K562 (cell line): ENCODE measurements at regions not wholly inside any gene's neighbourhood (a gene's known extent, or its start where the extent isn't known, plus 50 kb on each side); places are given as distances from the start of the nearest gene placed in this dataset.

Experiments used
- ATAC-seq: fragments of 200-7000 bp; cut with Tn5 transposase; 3 replicates; pipeline ENCODE4 v1.9.1; 2020; ENCODE audit warnings: moderate library complexity
- BruUV-seq: library from RNA; stranded (reverse); fragments of 400-500 nt; replicated peaks from 2 replicates; lab custom pipeline; 2021; lab: Mats Ljungman, UMichigan
- CTCF ChIA-PET: fragments of 300-600 bp; formaldehyde crosslinking; extraction: SDS; loops from one replicate; lab custom pipeline; 2021; ENCODE audit warnings: low intra/inter-chr PET ratio; lab: Yijun Ruan, JAX
- POLR2A ChIA-PET: fragments of 300-600, 350-650 bp; sonication (Branson Sonifier 250); formaldehyde crosslinking; extraction: SDS; loops from one replicate; lab custom pipeline; 2021; ENCODE audit warnings: antibody characterized with exemption, inconsistent platforms; lab: Yijun Ruan, JAX
- DNase-seq, 4 experiments: peaks; one replicate each; pipeline versions ENCODE4 v3.0.0 to v3.0.0-alpha.2; 2011 to 2018; ENCODE audit warnings: low spot score in 3 of 4, mixed read lengths in 3 of 4; ENCODE audit errors: extremely low read depth in 1 of 4
- FAIRE-seq: peaks from 2 replicates; lab custom pipeline; 2011; peaks lifted over from hg19 to GRCh38; lab: Jason Lieb, UNC
- H2AFZ ChIP-seq: 2 replicates; pipeline ENCODE4 v1.6.0; 2011; ENCODE audit warnings: low read depth, low read length, control low read depth, inconsistent platforms
- H3K27ac ChIP-seq: fragments of 200-600 bp; 3 replicates; pipeline ENCODE4 v1.8.0; 2011; ENCODE audit warnings: low read depth, mild to moderate bottlenecking, control low read depth, inconsistent platforms, low read length, moderate library complexity, mixed read lengths; ENCODE audit errors: extremely low read depth
- H3K27me3 ChIP-seq, 2 experiments: fragments of 300-600 bp in 1 of 2; 2 replicates in 1 of 2; 3 replicates in 1 of 2; pipeline versions ENCODE4 v1.6.0 to v1.8.0; 2011; ENCODE audit warnings: inconsistent platforms in 2 of 2, low read length in 2 of 2, mild to moderate bottlenecking in 1 of 2, mixed read lengths in 1 of 2, moderate library complexity in 1 of 2; ENCODE audit not compliant: control insufficient read depth in 2 of 2, insufficient read depth in 2 of 2
- H3K36me3 ChIP-seq: fragments of 300-600 bp; 3 replicates; pipeline ENCODE4 v1.8.0; 2011; ENCODE audit warnings: mild to moderate bottlenecking, low read length, inconsistent platforms; ENCODE audit not compliant: control insufficient read depth, insufficient read depth
- H3K4me1 ChIP-seq, 2 experiments: fragments of 200-600 bp in 1 of 2; replicated peaks in 1 of 2; 2 replicates in 1 of 2; 3 replicates in 1 of 2; pipeline versions ENCODE4 v1.5.1 to v1.8.0; 2011; ENCODE audit warnings: inconsistent platforms in 2 of 2, low read length in 2 of 2, mild to moderate bottlenecking in 1 of 2, mixed read lengths in 1 of 2, moderate library complexity in 1 of 2; ENCODE audit not compliant: control insufficient read depth in 2 of 2, insufficient read depth in 2 of 2
- H3K4me2 ChIP-seq: 2 replicates; pipeline ENCODE4 v1.6.1; 2011; ENCODE audit warnings: low read length, control low read depth, inconsistent platforms, mixed read lengths; ENCODE audit not compliant: insufficient read depth
- H3K4me3 ChIP-seq: fragments of 200-600 bp; sonication (generic), shearing (Covaris generic); 2 replicates; pipeline ENCODE4 v1.5.1; 2016; ENCODE audit warnings: control low read depth, inconsistent platforms
- H3K79me2 ChIP-seq: fragments of 200-600 bp; 3 replicates; pipeline ENCODE4 v1.8.0; 2011; ENCODE audit warnings: low read length, inconsistent platforms; ENCODE audit not compliant: control insufficient read depth, insufficient read depth
- H3K9ac ChIP-seq, 2 experiments: 2 replicates each; pipeline versions ENCODE4 v1.6.0 to v1.6.1; 2011; ENCODE audit warnings: low read depth in 2 of 2, low read length in 2 of 2, control low read depth in 1 of 2, inconsistent platforms in 1 of 2, mild to moderate bottlenecking in 1 of 2, mixed read lengths in 1 of 2; ENCODE audit not compliant: insufficient read depth in 1 of 2
- H3K9me1 ChIP-seq: one replicate; pipeline ENCODE4 v1.6.0; 2011; ENCODE audit warnings: inconsistent platforms, mild to moderate bottlenecking, low read length, moderate library complexity; ENCODE audit not compliant: control insufficient read depth, insufficient read depth
- H3K9me3 ChIP-seq: replicated peaks from 2 replicates; pipeline ENCODE4 v1.5.1; 2011; ENCODE audit warnings: low read depth, low read length, inconsistent platforms; ENCODE audit not compliant: control insufficient read depth, insufficient read depth
- H4K20me1 ChIP-seq: replicated peaks from 2 replicates; pipeline ENCODE4 v1.6.1; 2011; ENCODE audit warnings: low read length, inconsistent platforms, mixed read lengths; ENCODE audit not compliant: control insufficient read depth, insufficient read depth
- CHCHD3 ChIP-seq: fragments of 250-450 bp; sonication (Bioruptor Pico); IDR thresholded peaks from 2 replicates; pipeline ENCODE4 v2.1.2; 2022; ENCODE audit warnings: mild to moderate bottlenecking
- ELF2 ChIP-seq: fragments of 250-450 bp; sonication (Bioruptor Pico); IDR thresholded peaks from 2 replicates; pipeline ENCODE4 v1.5.0; 2021; ENCODE audit warnings: mild to moderate bottlenecking
- KDM1A ChIP-seq, 2 experiments: fragments of 450-650 bp; IDR thresholded peaks; 2 replicates each; pipeline ENCODE4 v1.6.1; 2016; ENCODE audit warnings: mild to moderate bottlenecking in 2 of 2
- RBM34 ChIP-seq: fragments of 200-400 bp; formaldehyde crosslinking; IDR thresholded peaks from 2 replicates; pipeline ENCODE4 v1.6.1; 2018; ENCODE audit warnings: low read length, borderline replicate concordance; ENCODE audit not compliant: insufficient read depth
- RFX5 ChIP-seq: IDR thresholded peaks from 2 replicates; pipeline ENCODE4 v1.6.1; 2011; ENCODE audit warnings: low read depth, mild to moderate bottlenecking, improper control_type of control experiment, low read length
- SMAD4 ChIP-seq: fragments of 250-450 bp; sonication (Bioruptor Pico); conservative IDR thresholded peaks from 2 replicates; pipeline ENCODE4 v1.8.0; 2021; ENCODE audit warnings: inconsistent platforms, mild to moderate bottlenecking, moderate library complexity
- ZNF282 ChIP-seq: sonication (generic); formaldehyde crosslinking; IDR thresholded peaks from 2 replicates; pipeline ENCODE4 v1.8.1; 2023; ENCODE audit warnings: missing genetic modification reagents
- ZNF583 ChIP-seq: fragments of 250-450 bp; sonication (Bioruptor Pico); IDR thresholded peaks from 2 replicates; pipeline ENCODE4 v1.4.0; 2020
- ZNF699 ChIP-seq: fragments of 250-450 bp; sonication (Bioruptor Pico); IDR thresholded peaks from 2 replicates; pipeline ENCODE4 v1.8.0; 2021; ENCODE audit warnings: mild to moderate bottlenecking, moderate library complexity; ENCODE audit not compliant: insufficient replicate concordance
- ZNF707 ChIP-seq: fragments of 250-450 bp; sonication (Bioruptor Pico); conservative IDR thresholded peaks from 2 replicates; pipeline ENCODE4 v1.8.0; 2022; ENCODE audit warnings: inconsistent platforms, mild to moderate bottlenecking, moderate library complexity
- WGBS: fragments of 100-300 bp; shearing (Covaris generic); methylation state at CpG from one replicate; pipeline ENCODE4 v1.1.6; 2016; ENCODE audit warnings: low coverage, mixed read lengths; ENCODE audit not compliant: insufficient coverage; ENCODE audit errors: missing lambda C conversion rate; 5-methylcytosine and 5-hydroxymethylcytosine counted together
- in situ Hi-C: fragments of 300-500 bp; cut with MboI; formaldehyde crosslinking; loops from 4 replicates; pipeline ENCODE4 v1.15.0; 2018; ENCODE audit warnings: inconsistent platforms, mixed read lengths
- intact Hi-C: fragments of 100-400 bp; cut with micrococcal nuclease; formaldehyde crosslinking; loops from 2 replicates; pipeline ENCODE4 v1.14.2; 2022
- TF ChIP-seq, protein P1 (sequence below): fragments of 450-650 bp; IDR thresholded peaks from 2 replicates; pipeline ENCODE4 v1.6.1; 2018; ENCODE audit warnings: mild to moderate bottlenecking, low read depth; ENCODE audit not compliant: partially characterized antibody
- TF ChIP-seq, protein P2 (sequence below), 2 experiments: fragments of 450-650 bp; IDR thresholded peaks; 2 replicates each; pipeline ENCODE4 v1.6.1; 2018; ENCODE audit warnings: mild to moderate bottlenecking in 2 of 2, low read depth in 1 of 2; ENCODE audit not compliant: partially characterized antibody in 2 of 2
- TF ChIP-seq, protein P3 (sequence below): fragments of 250-450 bp; sonication (Bioruptor Pico); IDR thresholded peaks from 2 replicates; pipeline ENCODE4 v1.5.0; 2021

DNA sequence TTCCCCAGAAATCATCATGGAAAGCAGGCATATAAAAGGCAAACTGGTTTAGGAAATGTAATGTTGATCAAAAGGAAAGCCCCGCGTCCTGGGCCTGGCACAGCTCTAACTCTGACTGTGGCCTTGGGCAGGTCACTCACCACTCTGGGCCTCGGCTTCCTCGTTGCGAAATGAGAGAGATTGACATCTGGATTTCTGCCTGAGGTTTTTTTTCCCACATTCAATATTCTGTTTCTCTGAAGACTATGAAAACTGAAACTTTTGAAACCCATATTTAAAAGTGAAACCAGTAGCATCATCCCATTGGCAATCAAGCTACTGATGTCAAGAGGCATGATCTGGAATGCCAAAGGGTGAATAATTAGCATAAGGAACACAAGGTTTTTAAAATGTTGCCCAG lies 369.7 kb upstream of the NPVF start (continued):
- TF ChIP-seq, protein P1, sequence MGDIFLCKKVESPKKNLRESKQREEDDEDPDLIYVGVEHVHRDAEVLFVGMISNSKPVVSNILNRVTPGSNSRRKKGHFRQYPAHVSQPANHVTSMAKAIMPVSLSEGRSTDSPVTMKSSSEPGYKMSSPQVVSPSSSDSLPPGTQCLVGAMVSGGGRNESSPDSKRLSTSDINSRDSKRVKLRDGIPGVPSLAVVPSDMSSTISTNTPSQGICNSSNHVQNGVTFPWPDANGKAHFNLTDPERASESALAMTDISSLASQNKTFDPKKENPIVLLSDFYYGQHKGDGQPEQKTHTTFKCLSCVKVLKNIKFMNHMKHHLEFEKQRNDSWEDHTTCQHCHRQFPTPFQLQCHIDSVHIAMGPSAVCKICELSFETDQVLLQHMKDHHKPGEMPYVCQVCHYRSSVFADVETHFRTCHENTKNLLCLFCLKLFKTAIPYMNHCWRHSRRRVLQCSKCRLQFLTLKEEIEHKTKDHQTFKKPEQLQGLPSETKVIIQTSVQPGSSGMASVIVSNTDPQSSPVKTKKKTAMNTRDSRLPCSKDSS: no peak

DNA sequence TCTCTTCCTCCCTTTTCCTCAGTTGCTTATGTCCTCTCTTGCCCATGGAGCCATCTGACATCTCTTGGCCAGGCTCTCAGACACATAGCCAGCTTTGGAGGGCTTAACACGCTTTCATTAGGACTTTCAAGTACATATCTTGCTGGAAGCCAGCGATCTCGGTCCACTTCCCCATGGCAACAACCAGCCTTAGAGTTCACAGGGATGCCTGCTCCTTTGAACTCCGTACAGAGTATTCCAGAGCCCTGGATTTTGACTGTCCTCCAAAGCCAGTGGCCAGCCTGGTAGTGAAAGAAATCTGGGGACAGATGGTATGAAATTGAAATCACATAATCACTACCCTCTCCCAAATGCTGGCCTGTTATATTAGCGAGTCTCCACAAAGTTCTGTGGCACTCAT lies 370.5 kb upstream of the NPVF start:
- no peak for ATAC-seq
- intact Hi-C loops: no loop called here
- no peaks in the 10 kb centered on the region; a peak in 1 of 5 replicates for H3K4me1 ChIP-seq
- TF ChIP-seq, protein P2, sequence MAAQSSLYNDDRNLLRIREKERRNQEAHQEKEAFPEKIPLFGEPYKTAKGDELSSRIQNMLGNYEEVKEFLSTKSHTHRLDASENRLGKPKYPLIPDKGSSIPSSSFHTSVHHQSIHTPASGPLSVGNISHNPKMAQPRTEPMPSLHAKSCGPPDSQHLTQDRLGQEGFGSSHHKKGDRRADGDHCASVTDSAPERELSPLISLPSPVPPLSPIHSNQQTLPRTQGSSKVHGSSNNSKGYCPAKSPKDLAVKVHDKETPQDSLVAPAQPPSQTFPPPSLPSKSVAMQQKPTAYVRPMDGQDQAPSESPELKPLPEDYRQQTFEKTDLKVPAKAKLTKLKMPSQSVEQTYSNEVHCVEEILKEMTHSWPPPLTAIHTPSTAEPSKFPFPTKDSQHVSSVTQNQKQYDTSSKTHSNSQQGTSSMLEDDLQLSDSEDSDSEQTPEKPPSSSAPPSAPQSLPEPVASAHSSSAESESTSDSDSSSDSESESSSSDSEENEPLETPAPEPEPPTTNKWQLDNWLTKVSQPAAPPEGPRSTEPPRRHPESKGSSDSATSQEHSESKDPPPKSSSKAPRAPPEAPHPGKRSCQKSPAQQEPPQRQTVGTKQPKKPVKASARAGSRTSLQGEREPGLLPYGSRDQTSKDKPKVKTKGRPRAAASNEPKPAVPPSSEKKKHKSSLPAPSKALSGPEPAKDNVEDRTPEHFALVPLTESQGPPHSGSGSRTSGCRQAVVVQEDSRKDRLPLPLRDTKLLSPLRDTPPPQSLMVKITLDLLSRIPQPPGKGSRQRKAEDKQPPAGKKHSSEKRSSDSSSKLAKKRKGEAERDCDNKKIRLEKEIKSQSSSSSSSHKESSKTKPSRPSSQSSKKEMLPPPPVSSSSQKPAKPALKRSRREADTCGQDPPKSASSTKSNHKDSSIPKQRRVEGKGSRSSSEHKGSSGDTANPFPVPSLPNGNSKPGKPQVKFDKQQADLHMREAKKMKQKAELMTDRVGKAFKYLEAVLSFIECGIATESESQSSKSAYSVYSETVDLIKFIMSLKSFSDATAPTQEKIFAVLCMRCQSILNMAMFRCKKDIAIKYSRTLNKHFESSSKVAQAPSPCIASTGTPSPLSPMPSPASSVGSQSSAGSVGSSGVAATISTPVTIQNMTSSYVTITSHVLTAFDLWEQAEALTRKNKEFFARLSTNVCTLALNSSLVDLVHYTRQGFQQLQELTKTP (IDR thresholded peaks at IDR 0.05; ENCODE audit: low read depth in 1 of 2, partially characterized antibody in 2 of 2): no peak
- TF ChIP-seq ZNF699 (no peak), RFX5 (no peak), ZNF583 (CRISPR knock-in tag) (no peak), KDM1A (IDR thresholded peaks at IDR 0.05) (no peak), SMAD4 (CRISPR knock-in tag) (no peak), ZNF282 (CRISPR knock-in tag) (no peak), ELF2 (CRISPR knock-in tag) (no peak), RBM34 (no peak), ZNF707 (CRISPR knock-in tag) (no peak), CHCHD3 (CRISPR knock-in tag) (no peak)
- TF ChIP-seq, protein P3, sequence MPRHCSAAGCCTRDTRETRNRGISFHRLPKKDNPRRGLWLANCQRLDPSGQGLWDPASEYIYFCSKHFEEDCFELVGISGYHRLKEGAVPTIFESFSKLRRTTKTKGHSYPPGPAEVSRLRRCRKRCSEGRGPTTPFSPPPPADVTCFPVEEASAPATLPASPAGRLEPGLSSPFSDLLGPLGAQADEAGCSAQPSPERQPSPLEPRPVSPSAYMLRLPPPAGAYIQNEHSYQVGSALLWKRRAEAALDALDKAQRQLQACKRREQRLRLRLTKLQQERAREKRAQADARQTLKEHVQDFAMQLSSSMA: no peak
- TF ChIP-seq, all 486 proteins: peak for 0
- DNase-seq (no peak), FAIRE-seq (no peak)
- CTCF ChIA-PET: no interaction called here
- Histone ChIP-seq H3K9ac (no peak overlapping the region), H3K4me3 (no peak overlapping the region), H3K27ac (no peak overlapping the region), H3K9me1 (no peaks in the 10 kb centered on the region), H3K4me2 (no peak overlapping the region), H2AFZ (no peak overlapping the region), H4K20me1 (no peaks in the 10 kb centered on the region), H3K27me3 (peaks cover 0 to 15% of the 10 kb centered on the region in 2 experiments; a peak in 4 of 5 replicates), H3K9me3 (no peaks in the 10 kb centered on the region), H3K79me2 (no peaks in the 10 kb centered on the region), H3K36me3 (no peaks in the 10 kb centered on the region)
- in situ Hi-C loops: no loop called here
- POLR2A ChIA-PET: interaction anchor here (1.1 kb wide), 1 partner anchor 14 kb away, joined by 3 read pairs; no protein-coding TSS in a partner anchor
- no TSS peak for BruUV-seq
- 2% methylated on average over 5 of the region's 5 CpGs for WGBS
